ENCODE measurements at regions not wholly inside any gene's neighbourhood (a gene's known extent, or its start where the extent isn't known, plus 50 kb on each side); places are given as distances from the start of the nearest gene placed in this dataset.

DNA sequence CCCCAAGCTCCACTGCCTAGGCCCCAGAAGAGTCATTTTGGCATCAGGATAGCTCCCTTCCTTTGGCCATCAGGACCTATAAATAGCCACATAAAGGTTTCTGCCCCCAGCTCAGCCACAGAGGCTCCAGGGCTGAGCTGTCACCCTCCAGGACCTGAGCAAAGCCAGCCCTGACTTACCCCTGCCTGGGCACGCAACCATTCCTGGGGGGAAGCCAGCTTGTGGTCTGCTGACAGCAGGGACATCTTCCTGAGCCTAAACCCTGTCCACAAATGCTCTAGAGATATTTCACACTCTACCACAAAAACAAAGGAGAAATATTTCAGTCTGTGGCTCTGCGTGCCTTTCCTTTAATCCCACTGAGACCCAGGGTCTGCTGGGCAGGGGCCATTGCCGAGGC, 123.7 kb upstream of the CCL2 start:
- TF ChIP-seq ARNTL (CRISPR knock-in tag; IDR thresholded peaks at IDR 0.05; ENCODE audit: borderline replicate concordance, low read depth) (no peak), ZFP30 (CRISPR knock-in tag; IDR thresholded peaks at IDR 0.05) (no peak), TOX (CRISPR knock-in tag; IDR thresholded peaks at IDR 0.05; ENCODE audit: borderline replicate concordance) (no peak), OSR1 (CRISPR knock-in tag; IDR thresholded peaks at IDR 0.05) (no peak)
- TF ChIP-seq, protein P1, sequence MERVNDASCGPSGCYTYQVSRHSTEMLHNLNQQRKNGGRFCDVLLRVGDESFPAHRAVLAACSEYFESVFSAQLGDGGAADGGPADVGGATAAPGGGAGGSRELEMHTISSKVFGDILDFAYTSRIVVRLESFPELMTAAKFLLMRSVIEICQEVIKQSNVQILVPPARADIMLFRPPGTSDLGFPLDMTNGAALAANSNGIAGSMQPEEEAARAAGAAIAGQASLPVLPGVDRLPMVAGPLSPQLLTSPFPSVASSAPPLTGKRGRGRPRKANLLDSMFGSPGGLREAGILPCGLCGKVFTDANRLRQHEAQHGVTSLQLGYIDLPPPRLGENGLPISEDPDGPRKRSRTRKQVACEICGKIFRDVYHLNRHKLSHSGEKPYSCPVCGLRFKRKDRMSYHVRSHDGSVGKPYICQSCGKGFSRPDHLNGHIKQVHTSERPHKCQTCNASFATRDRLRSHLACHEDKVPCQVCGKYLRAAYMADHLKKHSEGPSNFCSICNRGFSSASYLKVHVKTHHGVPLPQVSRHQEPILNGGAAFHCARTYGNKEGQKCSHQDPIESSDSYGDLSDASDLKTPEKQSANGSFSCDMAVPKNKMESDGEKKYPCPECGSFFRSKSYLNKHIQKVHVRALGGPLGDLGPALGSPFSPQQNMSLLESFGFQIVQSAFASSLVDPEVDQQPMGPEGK (CRISPR knock-in tag; IDR thresholded peaks at IDR 0.05; ENCODE audit: borderline replicate concordance) = no peak
- TF ChIP-seq, protein P2, sequence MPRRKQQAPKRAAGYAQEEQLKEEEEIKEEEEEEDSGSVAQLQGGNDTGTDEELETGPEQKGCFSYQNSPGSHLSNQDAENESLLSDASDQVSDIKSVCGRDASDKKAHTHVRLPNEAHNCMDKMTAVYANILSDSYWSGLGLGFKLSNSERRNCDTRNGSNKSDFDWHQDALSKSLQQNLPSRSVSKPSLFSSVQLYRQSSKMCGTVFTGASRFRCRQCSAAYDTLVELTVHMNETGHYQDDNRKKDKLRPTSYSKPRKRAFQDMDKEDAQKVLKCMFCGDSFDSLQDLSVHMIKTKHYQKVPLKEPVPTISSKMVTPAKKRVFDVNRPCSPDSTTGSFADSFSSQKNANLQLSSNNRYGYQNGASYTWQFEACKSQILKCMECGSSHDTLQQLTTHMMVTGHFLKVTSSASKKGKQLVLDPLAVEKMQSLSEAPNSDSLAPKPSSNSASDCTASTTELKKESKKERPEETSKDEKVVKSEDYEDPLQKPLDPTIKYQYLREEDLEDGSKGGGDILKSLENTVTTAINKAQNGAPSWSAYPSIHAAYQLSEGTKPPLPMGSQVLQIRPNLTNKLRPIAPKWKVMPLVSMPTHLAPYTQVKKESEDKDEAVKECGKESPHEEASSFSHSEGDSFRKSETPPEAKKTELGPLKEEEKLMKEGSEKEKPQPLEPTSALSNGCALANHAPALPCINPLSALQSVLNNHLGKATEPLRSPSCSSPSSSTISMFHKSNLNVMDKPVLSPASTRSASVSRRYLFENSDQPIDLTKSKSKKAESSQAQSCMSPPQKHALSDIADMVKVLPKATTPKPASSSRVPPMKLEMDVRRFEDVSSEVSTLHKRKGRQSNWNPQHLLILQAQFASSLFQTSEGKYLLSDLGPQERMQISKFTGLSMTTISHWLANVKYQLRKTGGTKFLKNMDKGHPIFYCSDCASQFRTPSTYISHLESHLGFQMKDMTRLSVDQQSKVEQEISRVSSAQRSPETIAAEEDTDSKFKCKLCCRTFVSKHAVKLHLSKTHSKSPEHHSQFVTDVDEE (CRISPR knock-in tag; IDR thresholded peaks at IDR 0.05) = no peak
